Natural killer cell (primary cell): ENCODE measurements at regions not wholly inside any gene's neighbourhood (a gene's known extent, or its start where the extent isn't known, plus 50 kb on each side); places are given as distances from the start of the nearest gene placed in this dataset.

Source experiments
- ATAC-seq, 3 donors: fragments of 150-1000 bp in 2 of 3; fragments of 200-7000 bp in 1 of 3; cut with Tn5 transposase; 1 replicate in 1 of 3; 2 replicates in 2 of 3; pipeline ENCODE4 v1.10.0; 2021; ENCODE audit warnings: mild to moderate bottlenecking in 2 of 3, moderate library complexity in 2 of 3
- DNase-seq, 2 donors: peaks; one replicate each; pipeline versions ENCODE4 v3.0.0 to v3.0.0-alpha.2; 2013 to 2021; ENCODE audit warnings: mixed read lengths in 1 of 2
- H3K27ac ChIP-seq: one replicate; pipeline ENCODE4 v1.5.1; 2013; ENCODE audit warnings: mild to moderate bottlenecking, low read length
- H3K27me3 ChIP-seq: one replicate; pipeline ENCODE4 v1.6.1; 2013; ENCODE audit warnings: low read length; ENCODE audit not compliant: control insufficient read depth, insufficient read depth
- H3K36me3 ChIP-seq: one replicate; pipeline ENCODE4 v1.6.1; 2013; ENCODE audit warnings: low read length; ENCODE audit not compliant: control insufficient read depth, insufficient read depth
- H3K4me1 ChIP-seq: one replicate; pipeline ENCODE4 v1.6.1; 2013; ENCODE audit warnings: low read length; ENCODE audit not compliant: control insufficient read depth, insufficient read depth
- H3K4me3 ChIP-seq: one replicate; pipeline ENCODE4 v1.5.1; 2013; ENCODE audit warnings: low read length
- H3K9me3 ChIP-seq: one replicate; pipeline ENCODE4 v1.6.1; 2013; ENCODE audit warnings: low read length; ENCODE audit not compliant: control insufficient read depth, insufficient read depth
- H3K27ac Mint-ChIP-seq, 2 donors: one replicate each; pipeline ENCODE4 v1.8.0; 2022; ENCODE audit warnings: mild to moderate bottlenecking in 2 of 2, mixed read lengths in 2 of 2, moderate library complexity in 1 of 2
- H3K27me3 Mint-ChIP-seq, 2 donors: one replicate each; pipeline ENCODE4 v1.8.0; 2022; ENCODE audit warnings: low read depth in 2 of 2, mixed read lengths in 2 of 2
- H3K36me3 Mint-ChIP-seq: one replicate; pipeline ENCODE4 v1.8.0; 2022; ENCODE audit warnings: mixed read lengths
- H3K4me1 Mint-ChIP-seq, 2 donors: one replicate each; pipeline ENCODE4 v1.8.0; 2022; ENCODE audit warnings: mixed read lengths in 2 of 2
- H3K4me3 Mint-ChIP-seq: one replicate; pipeline ENCODE4 v1.8.0; 2022; ENCODE audit warnings: mild to moderate bottlenecking, moderate library complexity, mixed read lengths
- H3K9me3 Mint-ChIP-seq, 2 donors: one replicate each; pipeline ENCODE4 v1.8.0; 2022; ENCODE audit warnings: mixed read lengths in 2 of 2
- CTCF ChIP-seq: fragments of 200-600 bp; IDR thresholded peaks from one replicate; pipeline ENCODE4 v1.8.0; 2022; ENCODE audit warnings: antibody characterized with exemption
- whole genome bisulfite sequencing: methylation state at CpG from one replicate; pipeline ENCODE4 v1.1.7; 2013; ENCODE audit warnings: missing lambda C conversion rate; ENCODE audit not compliant: insufficient coverage; 5-methylcytosine and 5-hydroxymethylcytosine counted together
- intact Hi-C: fragments of 100-400 bp; cut with micrococcal nuclease; formaldehyde crosslinking; loops from one replicate; pipeline ENCODE4 v1.14.2; 2022

DNA sequence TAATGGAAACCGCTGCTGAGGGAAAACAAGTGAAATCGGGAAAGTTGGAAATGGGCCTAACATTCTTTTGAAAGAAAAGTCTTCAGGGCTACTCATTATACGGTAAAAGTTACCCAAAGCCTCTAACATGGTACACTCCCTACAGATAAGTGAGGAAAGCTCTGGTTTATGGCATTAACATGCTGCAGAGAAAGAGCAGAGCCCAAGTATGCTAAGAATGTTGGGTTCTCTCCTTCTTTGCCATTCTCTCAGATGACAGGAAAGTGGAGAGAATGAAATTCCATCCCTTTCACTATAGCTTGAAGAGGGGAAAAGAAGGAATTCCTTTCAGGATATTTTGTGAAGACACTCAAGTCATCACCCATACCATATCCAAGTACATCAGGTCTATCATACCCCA, 348.0 kb downstream of the SEC23A start:
- Histone ChIP-seq H3K9me3 (no peaks in the 10 kb centered on the region), H3K4me1 (no peaks in the 10 kb centered on the region), H3K27me3 (no peaks in the 10 kb centered on the region), H3K27ac (no peak overlapping the region), H3K4me3 (no peak overlapping the region), H3K36me3 (no peaks in the 10 kb centered on the region)
- intact Hi-C loops, result no loop called here
- no peak overlapping the region for H3K27ac Mint-ChIP-seq
- no peaks in the 10 kb centered on the region for H3K36me3 Mint-ChIP-seq
- WGBS, result 95% methylated on average over 3 of the region's 3 CpGs
- ATAC-seq (no peak), DNase-seq (no peak)
- H3K9me3 Mint-ChIP-seq, result peaks cover 0 to 10% of the 10 kb centered on the region in 2 donors
- no peaks in the 10 kb centered on the region for H3K4me1 Mint-ChIP-seq
- no peaks in the 10 kb centered on the region for H3K27me3 Mint-ChIP-seq
- TF ChIP-seq CTCF, result no peak
- H3K4me3 Mint-ChIP-seq, result no peak overlapping the region

DNA sequence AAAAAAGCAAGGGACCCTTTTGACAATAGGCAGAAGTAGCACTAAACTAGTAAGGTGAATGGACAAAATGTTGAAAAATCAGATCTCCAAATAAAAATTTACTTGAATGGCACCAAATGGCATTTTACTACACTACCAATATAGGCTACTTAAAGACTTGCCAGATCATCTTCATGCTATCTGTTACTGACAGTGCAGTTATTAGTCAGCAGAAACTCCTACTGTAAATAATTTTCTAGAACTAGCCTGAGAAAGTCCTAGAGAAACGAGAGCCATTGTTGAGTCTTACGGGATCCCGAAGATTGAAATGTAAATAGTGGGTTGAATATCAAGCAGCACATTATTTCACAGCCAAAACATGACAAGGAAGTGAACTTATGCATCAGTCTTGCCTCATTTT, 350.3 kb downstream of the SEC23A start:
- H3K27me3 ChIP-seq, result no peaks in the 10 kb centered on the region
- H3K4me1 ChIP-seq, result no peaks in the 10 kb centered on the region
- no peak for ATAC-seq
- no peak for TF ChIP-seq CTCF
- no peaks in the 10 kb centered on the region for H3K36me3 ChIP-seq
- Mint-ChIP-seq H3K9me3 (peaks cover 0 to 6% of the 10 kb centered on the region in 2 donors), H3K27me3 (no peaks in the 10 kb centered on the region), H3K27ac (no peak overlapping the region), H3K36me3 (no peaks in the 10 kb centered on the region), H3K4me3 (no peak overlapping the region), H3K4me1 (no peaks in the 10 kb centered on the region)
- no CpG with 5 or more reads among the region's 3 CpGs for WGBS
- no peak overlapping the region for H3K4me3 ChIP-seq
- H3K9me3 ChIP-seq, result no peaks in the 10 kb centered on the region
- H3K27ac ChIP-seq, result no peak overlapping the region
- DNase-seq, result no peak
- intact Hi-C loops, result no loop called here

- no peaks in the 10 kb centered on the region for H3K4me1 ChIP-seq
- 29% methylated on average over 1 of the region's 2 CpGs for WGBS
- no peaks in the 10 kb centered on the region for H3K36me3 Mint-ChIP-seq
- no peak overlapping the region for H3K27ac ChIP-seq
- peaks cover 0 to 8% of the 10 kb centered on the region in 2 donors for H3K9me3 Mint-ChIP-seq
- H3K27ac Mint-ChIP-seq, result no peak overlapping the region
- ATAC-seq, result no peak
- H3K4me3 ChIP-seq, result no peak overlapping the region
- no peaks in the 10 kb centered on the region for H3K27me3 Mint-ChIP-seq
- DNase-seq, result no peak
- no peaks in the 10 kb centered on the region for H3K4me1 Mint-ChIP-seq
- no peaks in the 10 kb centered on the region for H3K36me3 ChIP-seq
- intact Hi-C loops, result no loop called here
- H3K9me3 ChIP-seq, result no peaks in the 10 kb centered on the region
- no peak overlapping the region for H3K4me3 Mint-ChIP-seq
- no peak for TF ChIP-seq CTCF
- H3K27me3 ChIP-seq, result no peaks in the 10 kb centered on the region
Measured at GRCh38 chr14:38752341-38752740, 350.7 kb downstream of the SEC23A start.

GRCh38 chr14:38751459-38751858, 351.6 kb downstream of the SEC23A start:
- H3K4me1 ChIP-seq, result no peaks in the 10 kb centered on the region
- Mint-ChIP-seq H3K9me3 (peaks cover 0 to 8% of the 10 kb centered on the region in 2 donors), H3K4me3 (no peak overlapping the region), H3K27ac (no peak overlapping the region), H3K4me1 (no peaks in the 10 kb centered on the region), H3K36me3 (no peaks in the 10 kb centered on the region), H3K27me3 (no peaks in the 10 kb centered on the region)
- TF ChIP-seq CTCF, result no peak
- ATAC-seq, result no peak
- H3K36me3 ChIP-seq, result no peaks in the 10 kb centered on the region
- no peak overlapping the region for H3K27ac ChIP-seq
- intact Hi-C loops, result no loop called here
- H3K4me3 ChIP-seq, result no peak overlapping the region
- H3K27me3 ChIP-seq, result no peaks in the 10 kb centered on the region
- H3K9me3 ChIP-seq, result no peaks in the 10 kb centered on the region
- no peak for DNase-seq
